Nephron (organoid): ENCODE measurements at regions not wholly inside any gene's neighbourhood (a gene's known extent, or its start where the extent isn't known, plus 50 kb on each side); places are given as distances from the start of the nearest gene placed in this dataset.
A peak's percentile ranks its signal among the peaks of the same experiment; 100 is the strongest.

Source experiments
- H3K27ac Mint-ChIP-seq, 3 experiments: 2 replicates each; pipeline ENCODE4 v1.8.0; 2020; ENCODE audit warnings: mixed read lengths in 3 of 3, mild to moderate bottlenecking in 2 of 3, moderate library complexity in 1 of 3
- H3K27me3 Mint-ChIP-seq: 2 replicates; pipeline ENCODE4 v1.8.0; 2021; ENCODE audit warnings: low read depth, mild to moderate bottlenecking, moderate library complexity, mixed read lengths
- H3K36me3 Mint-ChIP-seq: 2 replicates; pipeline ENCODE4 v1.8.0; 2020; ENCODE audit warnings: low read depth, mixed read lengths
- H3K4me1 Mint-ChIP-seq: 2 replicates; pipeline ENCODE4 v1.8.0; 2020; ENCODE audit warnings: mixed read lengths
- H3K4me3 Mint-ChIP-seq, 3 experiments: 2 replicates each; pipeline ENCODE4 v1.8.0; 2020; ENCODE audit warnings: mild to moderate bottlenecking in 3 of 3, mixed read lengths in 3 of 3, moderate library complexity in 2 of 3
- H3K9me3 Mint-ChIP-seq: 2 replicates; pipeline ENCODE4 v1.8.0; 2020; ENCODE audit warnings: mixed read lengths
- TF ChIP-seq, protein P1 (sequence below), 3 experiments: fragments of 200-600 bp; sonication (generic); IDR thresholded peaks; one replicate each; pipeline ENCODE4 v1.5.0; 2021; ENCODE audit warnings: antibody characterized with exemption in 3 of 3; ENCODE audit not compliant: unreplicated experiment in 3 of 3

DNA sequence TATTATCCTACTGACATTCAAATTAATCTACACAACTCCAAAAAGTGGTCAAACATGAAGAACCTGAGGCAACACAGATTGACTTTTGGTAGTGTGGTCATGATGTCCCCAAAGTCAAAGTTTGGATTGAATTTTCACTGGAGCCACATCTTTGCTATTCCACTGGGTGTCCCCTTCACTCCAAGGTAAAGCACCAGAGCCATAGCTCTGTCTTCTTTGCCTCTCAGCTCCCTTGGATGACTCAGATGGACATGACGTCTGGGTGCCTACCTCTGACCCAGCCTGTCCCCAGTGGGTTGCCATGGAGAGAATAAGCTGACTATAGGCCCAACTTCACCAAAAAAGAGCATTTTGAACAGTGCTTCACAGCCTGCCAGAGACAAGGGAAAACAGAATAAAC is 57.4 kb upstream of the ARHGAP42 start:
- Mint-ChIP-seq H3K4me1 (peaks cover 43% of the 10 kb centered on the region), H3K27ac (no peak overlapping the region), H3K4me3 (no peak overlapping the region), H3K27me3 (no peaks in the 10 kb centered on the region), H3K9me3 (peaks cover 3% of the 10 kb centered on the region), H3K36me3 (peaks cover 3% of the 10 kb centered on the region)
- TF ChIP-seq, protein P1, sequence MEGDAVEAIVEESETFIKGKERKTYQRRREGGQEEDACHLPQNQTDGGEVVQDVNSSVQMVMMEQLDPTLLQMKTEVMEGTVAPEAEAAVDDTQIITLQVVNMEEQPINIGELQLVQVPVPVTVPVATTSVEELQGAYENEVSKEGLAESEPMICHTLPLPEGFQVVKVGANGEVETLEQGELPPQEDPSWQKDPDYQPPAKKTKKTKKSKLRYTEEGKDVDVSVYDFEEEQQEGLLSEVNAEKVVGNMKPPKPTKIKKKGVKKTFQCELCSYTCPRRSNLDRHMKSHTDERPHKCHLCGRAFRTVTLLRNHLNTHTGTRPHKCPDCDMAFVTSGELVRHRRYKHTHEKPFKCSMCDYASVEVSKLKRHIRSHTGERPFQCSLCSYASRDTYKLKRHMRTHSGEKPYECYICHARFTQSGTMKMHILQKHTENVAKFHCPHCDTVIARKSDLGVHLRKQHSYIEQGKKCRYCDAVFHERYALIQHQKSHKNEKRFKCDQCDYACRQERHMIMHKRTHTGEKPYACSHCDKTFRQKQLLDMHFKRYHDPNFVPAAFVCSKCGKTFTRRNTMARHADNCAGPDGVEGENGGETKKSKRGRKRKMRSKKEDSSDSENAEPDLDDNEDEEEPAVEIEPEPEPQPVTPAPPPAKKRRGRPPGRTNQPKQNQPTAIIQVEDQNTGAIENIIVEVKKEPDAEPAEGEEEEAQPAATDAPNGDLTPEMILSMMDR (IDR thresholded peaks at IDR 0.05; ENCODE audit: unreplicated experiment in 3 of 3) = no peak

DNA sequence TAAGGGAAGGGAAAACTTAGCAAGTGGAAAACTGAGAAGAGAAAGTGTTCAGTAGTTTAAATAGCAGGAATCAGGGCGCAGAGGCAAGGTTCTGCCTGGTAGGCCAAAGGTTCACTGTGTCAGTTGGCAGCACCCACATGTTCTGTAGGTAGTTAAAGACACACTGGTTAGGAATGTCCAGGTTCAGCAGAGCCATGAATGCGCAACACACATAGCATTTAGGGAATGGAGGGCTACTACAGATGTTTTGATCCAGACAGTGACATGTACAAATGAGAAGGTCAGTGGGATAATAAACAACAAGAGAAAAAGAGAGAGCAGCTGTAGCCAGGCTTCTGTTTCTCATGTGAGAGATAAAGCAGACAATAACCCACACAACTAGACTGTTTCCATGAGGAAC is 56.2 kb upstream of the ARHGAP42 start:
- Mint-ChIP-seq H3K27ac (peak overlapping the region; percentile 21 to 89 (median 53)), H3K4me1 (peaks cover 48% of the 10 kb centered on the region), H3K27me3 (no peaks in the 10 kb centered on the region), H3K9me3 (peaks cover 2% of the 10 kb centered on the region), H3K4me3 (no peak overlapping the region), H3K36me3 (no peaks in the 10 kb centered on the region)
- TF ChIP-seq, protein P1 (IDR thresholded peaks at IDR 0.05; ENCODE audit: unreplicated experiment in 3 of 3) = no peak

DNA sequence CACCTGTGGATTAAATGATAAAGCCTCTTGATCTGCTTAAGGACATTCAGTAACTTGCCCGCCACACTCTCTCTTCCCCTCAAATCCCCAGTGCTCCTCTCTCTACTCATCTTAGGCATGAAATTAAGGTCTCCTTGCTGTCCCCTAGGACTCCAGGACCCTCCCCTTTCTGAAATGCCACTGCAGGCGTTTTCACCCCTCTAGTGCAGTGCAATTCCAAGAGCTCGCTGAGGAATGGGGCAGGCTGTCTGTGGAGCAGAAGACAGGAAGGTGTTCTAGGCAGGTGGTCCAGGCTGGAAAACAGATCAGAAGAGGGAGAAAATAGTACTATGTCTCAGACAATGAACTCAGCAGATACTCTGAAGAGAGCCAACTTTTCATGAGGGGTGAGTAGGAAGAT is 55.8 kb upstream of the ARHGAP42 start:
- no peaks in the 10 kb centered on the region for H3K27me3 Mint-ChIP-seq
- no peaks in the 10 kb centered on the region for H3K36me3 Mint-ChIP-seq
- peak overlapping the region in 1 of 3 experiments; percentile 7 for H3K4me3 Mint-ChIP-seq
- peaks cover 2% of the 10 kb centered on the region for H3K9me3 Mint-ChIP-seq
- TF ChIP-seq, protein P1 (IDR thresholded peaks at IDR 0.05; ENCODE audit: unreplicated experiment in 3 of 3) = no peak
- peaks cover 50% of the 10 kb centered on the region for H3K4me1 Mint-ChIP-seq
- peak overlapping the region; percentile 21 to 89 (median 53) for H3K27ac Mint-ChIP-seq

DNA sequence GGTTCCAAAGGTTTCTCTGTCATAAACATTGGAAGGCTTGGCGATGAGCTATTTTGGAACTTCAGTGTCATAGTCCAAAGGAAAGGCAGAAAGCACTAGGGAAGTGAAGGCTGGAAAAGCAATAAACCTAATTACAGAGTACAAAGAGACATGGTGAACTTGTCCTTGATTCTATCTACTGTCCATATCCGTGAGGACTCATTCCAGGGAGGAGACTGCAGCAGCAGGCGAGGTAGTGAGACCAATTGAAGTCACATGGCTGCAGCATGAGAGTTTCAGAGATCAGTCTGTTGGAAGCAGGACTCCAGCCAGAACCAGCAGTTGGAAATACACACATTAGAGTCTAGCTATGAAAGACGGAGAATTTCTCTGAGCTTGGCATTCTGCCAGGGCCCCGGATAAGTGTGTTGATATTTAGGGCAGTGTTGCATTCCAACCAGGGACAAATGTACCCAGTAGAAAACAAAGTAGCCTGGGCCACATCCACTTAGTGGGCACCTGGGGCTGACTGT is 54.1 kb upstream of the ARHGAP42 start:
- peaks cover 2% of the 10 kb centered on the region for H3K9me3 Mint-ChIP-seq
- peaks cover 4% of the 10 kb centered on the region for H3K36me3 Mint-ChIP-seq
- peak overlapping the region in 2 of 3 experiments; percentile 2 to 11 for H3K4me3 Mint-ChIP-seq
- no peaks in the 10 kb centered on the region for H3K27me3 Mint-ChIP-seq
- H3K4me1 Mint-ChIP-seq = peaks cover 63% of the 10 kb centered on the region
- TF ChIP-seq, protein P1 (IDR thresholded peaks at IDR 0.05; ENCODE audit: unreplicated experiment in 3 of 3) = no peak
- H3K27ac Mint-ChIP-seq = peak overlapping the region; percentile 65 to 86 (median 73)

DNA sequence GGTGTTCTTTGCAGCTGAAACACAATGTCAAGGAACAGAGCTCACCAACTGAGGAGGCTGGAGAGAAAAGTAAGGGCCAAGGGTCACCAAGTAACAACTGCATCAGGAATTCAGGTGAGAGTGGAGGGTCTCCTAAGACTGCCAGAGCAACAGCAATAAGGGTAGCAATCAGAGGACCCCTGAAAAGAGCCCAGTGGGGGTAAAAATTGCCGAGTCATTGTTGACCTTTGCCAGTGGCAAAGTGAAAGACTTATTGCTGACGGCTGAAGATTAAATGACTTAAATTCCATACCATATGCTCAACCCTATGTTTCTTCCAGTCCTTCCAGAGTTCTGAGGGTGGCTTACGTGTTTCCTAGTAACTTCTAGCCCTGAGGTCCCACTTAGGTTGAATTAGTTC is 51.9 kb upstream of the ARHGAP42 start:
- Mint-ChIP-seq H3K27me3 (no peaks in the 10 kb centered on the region), H3K27ac (peak overlapping the region in 2 of 3 experiments; percentile 7 to 21), H3K4me3 (no peak overlapping the region), H3K4me1 (peaks cover 80% of the 10 kb centered on the region), H3K36me3 (peaks cover 4% of the 10 kb centered on the region), H3K9me3 (peaks cover 2% of the 10 kb centered on the region)
- TF ChIP-seq, protein P1 (IDR thresholded peaks at IDR 0.05; ENCODE audit: unreplicated experiment in 3 of 3) = no peak

DNA sequence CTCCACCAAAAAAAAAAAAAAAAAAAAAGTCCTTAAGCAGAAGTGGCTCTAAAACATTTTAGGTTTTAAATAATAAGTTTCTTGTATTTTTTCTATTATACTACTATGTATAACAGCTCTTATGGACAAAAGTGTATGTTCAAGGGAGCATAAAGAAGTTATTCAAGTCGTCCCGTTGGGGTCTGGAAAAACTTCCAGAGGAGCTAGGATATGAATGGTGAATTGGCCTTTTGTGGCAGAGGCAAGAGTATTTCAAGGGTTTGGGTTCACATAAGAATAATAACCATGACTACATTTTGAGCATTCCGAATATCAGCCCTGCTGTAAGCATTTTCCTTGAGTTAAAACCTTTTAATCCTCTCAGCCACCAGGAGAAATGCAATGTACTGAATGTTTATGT is 50.6 kb upstream of the ARHGAP42 start:
- no peak overlapping the region for H3K4me3 Mint-ChIP-seq
- H3K36me3 Mint-ChIP-seq = peaks cover 4% of the 10 kb centered on the region
- peaks cover 76% of the 10 kb centered on the region for H3K4me1 Mint-ChIP-seq
- peak overlapping the region in 1 of 3 experiments; percentile 72 for H3K27ac Mint-ChIP-seq
- peaks cover 2% of the 10 kb centered on the region for H3K9me3 Mint-ChIP-seq
- TF ChIP-seq, protein P1 (IDR thresholded peaks at IDR 0.05; ENCODE audit: unreplicated experiment in 3 of 3) = no peak
- H3K27me3 Mint-ChIP-seq = no peaks in the 10 kb centered on the region
